Esophagus squamous epithelium (tissue), 5 donors: ENCODE measurements at regions not wholly inside any gene's neighbourhood (a gene's known extent, or its start where the extent isn't known, plus 50 kb on each side); places are given as distances from the start of the nearest gene placed in this dataset.

Experiments used
- DNase-seq: peaks from one replicate; lab custom pipeline; 2025; lab: John Stamatoyannopoulos, UW
- H3K27ac ChIP-seq, 4 donors: fragments of 200-600 bp; sonication (generic); one replicate each; pipeline ENCODE4 v1.5.1; 2016 to 2019; ENCODE audit warnings: mild to moderate bottlenecking in 1 of 4
- H3K27me3 ChIP-seq, 4 donors: fragments of 200-600 bp; sonication (generic); 1 replicate in 3 of 4; 2 replicates in 1 of 4; pipeline versions ENCODE4 v1.5.1 to v1.6.0; 2017 to 2021; ENCODE audit warnings: antibody characterized with exemption in 1 of 4
- H3K36me3 ChIP-seq, 3 donors: fragments of 200-600 bp; sonication (generic); one replicate each; pipeline ENCODE4 v1.5.1; 2016 to 2019
- H3K4me1 ChIP-seq, 3 donors: fragments of 200-600 bp; sonication (generic); one replicate each; pipeline ENCODE4 v1.5.1; 2017 to 2019
- H3K4me3 ChIP-seq, 4 donors: fragments of 200-600 bp; sonication (generic); 1 replicate in 3 of 4; 2 replicates in 1 of 4; pipeline ENCODE4 v1.5.1; 2016 to 2019; ENCODE audit warnings: mild to moderate bottlenecking in 2 of 4, moderate library complexity in 1 of 4
- H3K9me3 ChIP-seq, 3 donors: fragments of 200-600 bp; sonication (generic); one replicate each; pipeline ENCODE4 v1.5.1; 2016 to 2019
- CTCF ChIP-seq, 6 experiments: fragments of 450-650 bp in 4 of 6; fragments of 200-600 bp in 2 of 6; sonication (generic) in 2 of 6; IDR thresholded peaks; one replicate each; pipeline ENCODE4 v1.5.1; 2016 to 2019; ENCODE audit warnings: antibody characterized with exemption in 6 of 6, mild to moderate bottlenecking in 4 of 6, moderate library complexity in 4 of 6
- POLR2A ChIP-seq, 4 donors: fragments of 450-650 bp; IDR thresholded peaks; one replicate each; pipeline ENCODE4 v1.6.1; 2017; ENCODE audit warnings: antibody characterized with exemption in 4 of 4, mild to moderate bottlenecking in 4 of 4, moderate library complexity in 3 of 4
- WGBS, 2 donors: methylation state at CpG; one replicate each; pipeline ENCODE4 v1.1.5; 2018; 5-methylcytosine and 5-hydroxymethylcytosine counted together
- intact Hi-C: fragments of 100-400 bp; cut with DNase I; formaldehyde crosslinking; loops from one replicate; pipeline ENCODE4 v1.15.0; 2022
- donor health status: DM: yes; HTN: yes; CAD: no.

GRCh38 chr4:33532821-33533220, 2711.5 kb downstream of the ARAP2 start:
- intact Hi-C loops = no loop called here

GRCh38 chr4:33536898-33537297, 2707.4 kb downstream of the ARAP2 start:
- TF ChIP-seq CTCF (IDR thresholded peaks at IDR 0.05) (no peak), POLR2A (IDR thresholded peaks at IDR 0.05) (no peak)
- H3K36me3 ChIP-seq = no peaks in the 10 kb centered on the region
- DNase-seq = no peak
- no peaks in the 10 kb centered on the region for H3K9me3 ChIP-seq
- H3K4me3 ChIP-seq = no peak overlapping the region
- WGBS, 2 donors = 60 to 64% methylated on average over 4 of the region's 4 CpGs
- intact Hi-C loops = no loop called here
- no peaks in the 10 kb centered on the region for H3K4me1 ChIP-seq
- H3K27ac ChIP-seq = no peak overlapping the region
- no peaks in the 10 kb centered on the region for H3K27me3 ChIP-seq

More at GRCh38 chr4:33532821-33533220, 2711.5 kb downstream of the ARAP2 start:
- no peak for DNase-seq
- H3K4me3 ChIP-seq = no peak overlapping the region
- no peak overlapping the region for H3K27ac ChIP-seq
- WGBS, 2 donors = 64 to 74% methylated on average over 2 of the region's 2 CpGs
- TF ChIP-seq CTCF (IDR thresholded peaks at IDR 0.05) (no peak), POLR2A (IDR thresholded peaks at IDR 0.05) (no peak)
- no peaks in the 10 kb centered on the region for H3K36me3 ChIP-seq
- H3K4me1 ChIP-seq = no peaks in the 10 kb centered on the region
- no peaks in the 10 kb centered on the region for H3K9me3 ChIP-seq
- no peaks in the 10 kb centered on the region for H3K27me3 ChIP-seq

GRCh38 chr4:33537527-33537926, 2706.8 kb downstream of the ARAP2 start:
- H3K4me1 ChIP-seq = no peaks in the 10 kb centered on the region
- H3K27me3 ChIP-seq = no peaks in the 10 kb centered on the region
- H3K36me3 ChIP-seq = no peaks in the 10 kb centered on the region
- no peaks in the 10 kb centered on the region for H3K9me3 ChIP-seq
- intact Hi-C loops = no loop called here
- DNase-seq = no peak
- no peak overlapping the region for H3K27ac ChIP-seq
- WGBS, 2 donors = 78 to 90% methylated on average over 1 of the region's 1 CpG
- no peak overlapping the region for H3K4me3 ChIP-seq
- TF ChIP-seq POLR2A (IDR thresholded peaks at IDR 0.05) (no peak), CTCF (IDR thresholded peaks at IDR 0.05) (no peak)

DNA sequence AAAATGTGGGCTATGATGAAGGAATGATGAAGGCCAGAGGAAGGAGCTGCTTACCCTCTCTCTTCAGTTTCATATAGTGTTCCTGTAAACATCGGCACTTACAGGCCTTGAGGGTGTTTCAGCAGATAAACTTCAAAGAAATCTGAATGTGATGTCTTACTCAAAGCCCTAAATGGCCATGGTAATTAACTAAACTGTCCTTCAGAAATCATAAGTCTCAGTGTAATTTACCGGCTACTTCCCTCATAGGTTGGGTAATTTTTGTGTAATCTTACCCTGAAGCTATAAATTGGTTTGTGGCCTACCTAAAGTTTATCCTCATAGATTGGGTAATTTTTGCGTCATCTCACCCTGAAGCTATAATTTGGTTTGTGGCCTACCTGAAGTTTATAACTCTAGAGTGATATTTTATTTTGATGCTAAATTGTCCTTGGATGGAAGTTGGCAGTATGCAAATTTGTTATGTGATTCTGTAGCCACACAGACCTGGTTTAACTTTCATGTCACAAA, 2700.3 kb downstream of the ARAP2 start:
- WGBS, 2 donors = 80 to 89% methylated on average over 3 of the region's 3 CpGs
- Histone ChIP-seq H3K27me3 (no peaks in the 10 kb centered on the region), H3K4me1 (no peaks in the 10 kb centered on the region), H3K27ac (no peak overlapping the region), H3K4me3 (no peak overlapping the region), H3K9me3 (peaks cover 0 to 12% (median 0%) of the 10 kb centered on the region in 3 donors), H3K36me3 (no peaks in the 10 kb centered on the region)
- DNase-seq = no peak
- intact Hi-C loops = no loop called here
- TF ChIP-seq POLR2A (IDR thresholded peaks at IDR 0.05) (no peak), CTCF (IDR thresholded peaks at IDR 0.05) (no peak)

DNA sequence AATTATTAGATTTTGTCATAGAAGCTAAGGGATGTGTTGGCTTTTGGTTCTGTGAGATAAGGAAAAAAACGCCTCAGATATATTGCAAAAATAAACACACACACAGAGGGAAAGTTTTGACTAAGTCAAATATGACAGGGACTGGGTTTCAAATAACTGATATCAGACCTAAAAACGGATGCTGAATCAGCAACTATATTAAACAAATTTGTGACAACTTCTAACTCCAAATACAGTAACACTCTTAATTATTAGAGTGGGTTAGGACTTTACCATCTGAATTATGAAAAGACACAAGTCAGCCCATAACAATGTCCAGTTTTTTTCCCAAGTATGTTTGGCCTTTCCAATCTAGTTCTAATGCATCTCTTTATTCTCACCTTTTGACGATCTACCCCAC, 2693.1 kb downstream of the ARAP2 start:
- Histone ChIP-seq H3K9me3 (no peaks in the 10 kb centered on the region), H3K27ac (no peak overlapping the region), H3K4me1 (no peaks in the 10 kb centered on the region), H3K27me3 (no peaks in the 10 kb centered on the region), H3K36me3 (no peaks in the 10 kb centered on the region), H3K4me3 (no peak overlapping the region)
- intact Hi-C loops = no loop called here
- no peak for DNase-seq
- WGBS, 2 donors = 61 to 64% methylated on average over 3 of the region's 3 CpGs
- TF ChIP-seq CTCF (IDR thresholded peaks at IDR 0.05) (no peak), POLR2A (IDR thresholded peaks at IDR 0.05) (no peak)
